Heart left ventricle (tissue), 13 donors: ENCODE measurements at regions not wholly inside any gene's neighbourhood (a gene's known extent, or its start where the extent isn't known, plus 50 kb on each side); places are given as distances from the start of the nearest gene placed in this dataset.

Experiments
- CTCF ChIP-seq, 12 donors: fragments of 200-600 bp; sonication (generic) in 4 of 12; IDR thresholded peaks; one replicate each; pipeline versions ENCODE4 v1.5.0 to v1.8.0; 2018 to 2022; ENCODE audit warnings: antibody characterized with exemption in 12 of 12, mild to moderate bottlenecking in 5 of 12
- POLR2A ChIP-seq, 2 donors: fragments of 450-650 bp; IDR thresholded peaks; one replicate each; pipeline ENCODE4 v1.6.1; 2017; ENCODE audit warnings: antibody characterized with exemption in 2 of 2, mild to moderate bottlenecking in 2 of 2, moderate library complexity in 2 of 2
- donor health status: ischemic (EF 13 %, LVEDD 7.1; RV severe dilation, severe dysfunction).
- donor health status: DM: no; HTN: yes; CAD: no.
- donor health status: DM: no; HTN: no; CAD: no.
- donor health status: ischemic (EF 25% LVEDD 6.9; RV normal size, moderate dysfunction).
- donor health status: ischemic (EF 25% LVEDD 5.7; RV mildly dilated, moderate dysfunction).
- donor health status: ischemic (EF 35%, LVEDD 5.7; RV mildly dilated, moderate dysfunction).
- donor health status: nonischemic (EF 11% LVEDD 7.7; RV severe dilation, severe dysfunction).
- donor health status: DM: yes; HTN: yes; CAD: no.
- donor health status: PGD.
- donor health status: ischemic (EF 29% LVEDD 5.4; RV normal size, mild dysfunction).
- donor health status: nonischemic (EF 23%, LVEDD 6.1; RV moderate dilation, normal function).

- TF ChIP-seq CTCF (IDR thresholded peaks at IDR 0.05) (no peak), POLR2A (IDR thresholded peaks at IDR 0.05) (no peak)
Measured at GRCh38 chrX:1059576-1060561, 152.6 kb downstream of the CRLF2 start.
